Glomerular endothelial cell (primary cell): ENCODE measurements at regions not wholly inside any gene's neighbourhood (a gene's known extent, or its start where the extent isn't known, plus 50 kb on each side); places are given as distances from the start of the nearest gene placed in this dataset.
"Not testable (repeated sequence)": the region's sequence is repeated elsewhere in the genome, so short reads cannot be mapped to it uniquely, and the experiment has no call there.

Source experiments
- DNase-seq: peaks from one replicate; pipeline ENCODE4 v3.0.0-alpha.2; 2011; ENCODE audit warnings: low read depth, low spot score; ENCODE audit errors: extremely low read depth

DNA sequence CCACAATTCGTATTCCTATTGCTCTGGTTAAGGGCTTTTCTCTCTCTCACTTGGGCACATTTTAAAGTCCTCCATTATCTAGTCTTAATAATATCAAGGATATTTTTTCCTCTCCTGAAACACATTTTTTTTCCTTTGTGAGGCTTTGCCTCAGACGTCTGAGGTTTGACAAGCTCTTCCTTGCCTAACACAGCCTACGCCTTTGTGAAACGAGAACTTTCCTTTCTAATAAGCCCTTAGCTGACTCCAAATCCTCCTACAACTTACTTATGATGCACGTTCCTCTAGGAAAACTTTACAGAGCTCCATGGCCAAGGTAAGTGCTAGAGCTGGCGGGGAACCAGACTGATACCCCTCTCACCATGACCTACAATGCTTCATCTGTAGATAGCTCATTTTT is 841.5 kb downstream of the SOCS6 start:
- DNase-seq: no peak

DNA sequence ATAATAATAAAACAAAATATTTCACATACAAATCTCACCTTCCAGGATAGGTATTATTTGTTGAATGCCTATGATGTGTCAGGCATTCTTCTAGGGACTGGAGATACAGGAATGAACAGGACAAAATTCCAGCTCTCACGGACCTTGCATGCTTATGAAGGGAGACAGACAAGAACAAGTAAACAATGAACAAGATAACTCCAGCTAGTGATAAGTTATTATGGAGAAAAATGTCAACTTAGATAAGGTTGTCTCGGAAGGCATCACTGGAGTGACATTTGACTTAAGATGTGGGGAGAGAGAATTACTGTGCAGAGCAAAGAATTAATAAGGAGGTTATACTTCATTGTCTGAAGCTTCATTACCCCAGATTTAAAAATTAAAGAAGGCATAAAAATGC is 836.7 kb downstream of the SOCS6 start:
- no peak for DNase-seq

DNA sequence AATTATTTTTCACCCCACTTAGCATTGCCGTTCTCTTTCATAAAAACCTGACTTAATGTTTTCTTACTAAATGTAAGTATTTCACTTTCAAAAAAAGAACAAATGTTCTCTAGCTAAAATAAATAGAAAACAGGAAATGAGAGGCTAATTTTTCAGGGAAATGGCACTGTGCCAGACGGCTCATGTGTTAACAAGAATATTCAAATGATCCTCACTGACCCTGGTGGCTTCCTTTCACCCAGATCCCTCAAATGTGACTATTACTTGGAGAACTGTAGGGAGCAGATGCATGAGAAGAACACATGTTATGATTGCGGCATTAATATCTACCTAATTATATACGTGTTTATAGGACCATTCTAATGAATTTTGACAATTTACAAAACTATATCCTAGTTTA is 827.7 kb downstream of the SOCS6 start:
- peak; percentile 85 for DNase-seq

DNA sequence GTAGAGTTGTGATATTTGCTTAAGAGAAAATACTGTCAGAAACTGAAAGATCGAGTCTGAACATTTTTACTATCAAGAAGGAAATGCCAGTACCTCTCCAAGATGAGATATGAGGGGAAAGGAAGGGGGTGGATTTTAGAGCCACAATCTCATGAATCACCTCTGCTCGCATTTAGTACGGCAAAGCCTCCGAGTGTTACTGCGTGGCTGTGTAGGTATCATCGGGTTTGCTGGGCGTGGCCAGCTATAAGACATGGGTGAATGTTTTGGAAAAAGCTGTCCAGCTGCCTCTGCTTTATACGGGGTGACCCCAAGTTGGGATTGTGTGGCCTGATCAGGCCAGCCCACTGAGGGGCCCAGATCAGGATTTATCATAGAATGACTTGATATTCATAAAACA is 826.4 kb downstream of the SOCS6 start:
- peak; percentile 69 for DNase-seq

GRCh38 chr18:71114550-71115210 is 825.8 kb downstream of the SOCS6 start:
- DNase-seq: peak; percentile 62

DNA sequence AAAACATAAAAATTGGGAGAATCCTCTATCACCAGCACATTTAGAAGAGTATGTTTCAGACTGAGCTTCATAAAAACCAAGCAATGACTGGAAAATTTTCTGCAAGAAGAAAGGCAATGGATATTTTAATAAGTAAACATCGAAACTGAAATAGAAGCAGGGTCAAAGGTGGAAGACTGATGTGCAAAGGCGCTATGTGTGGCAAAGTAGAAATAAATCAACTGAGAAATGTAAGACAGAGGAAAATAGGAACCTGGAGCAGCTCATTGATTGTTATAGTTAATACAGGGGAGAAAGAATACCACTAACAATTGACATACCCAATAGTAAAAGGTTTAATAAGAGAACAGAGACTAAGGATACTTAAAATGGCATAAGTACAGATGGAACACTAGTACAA is 818.4 kb downstream of the SOCS6 start:
- DNase-seq: no peak

DNA sequence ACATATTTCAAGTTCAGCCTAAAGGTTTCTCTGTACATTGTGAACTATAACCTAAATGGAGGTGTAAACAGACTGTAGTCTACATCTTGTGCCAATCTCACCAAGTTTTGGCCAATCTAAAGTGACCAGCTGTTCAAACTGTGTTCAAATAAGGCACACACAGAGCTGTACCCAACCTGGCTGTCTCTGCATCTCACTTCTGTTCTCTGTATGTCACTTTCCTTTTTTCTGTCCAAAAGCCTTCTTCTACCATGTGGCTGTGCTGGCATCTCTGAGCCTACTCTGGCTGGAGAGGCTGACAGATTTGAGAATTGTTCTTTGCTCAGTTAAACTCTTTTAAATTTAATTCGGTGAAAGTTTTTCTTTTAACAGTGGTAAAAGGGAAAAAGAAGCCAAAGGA is 817.9 kb downstream of the SOCS6 start:
- no peak for DNase-seq

DNA sequence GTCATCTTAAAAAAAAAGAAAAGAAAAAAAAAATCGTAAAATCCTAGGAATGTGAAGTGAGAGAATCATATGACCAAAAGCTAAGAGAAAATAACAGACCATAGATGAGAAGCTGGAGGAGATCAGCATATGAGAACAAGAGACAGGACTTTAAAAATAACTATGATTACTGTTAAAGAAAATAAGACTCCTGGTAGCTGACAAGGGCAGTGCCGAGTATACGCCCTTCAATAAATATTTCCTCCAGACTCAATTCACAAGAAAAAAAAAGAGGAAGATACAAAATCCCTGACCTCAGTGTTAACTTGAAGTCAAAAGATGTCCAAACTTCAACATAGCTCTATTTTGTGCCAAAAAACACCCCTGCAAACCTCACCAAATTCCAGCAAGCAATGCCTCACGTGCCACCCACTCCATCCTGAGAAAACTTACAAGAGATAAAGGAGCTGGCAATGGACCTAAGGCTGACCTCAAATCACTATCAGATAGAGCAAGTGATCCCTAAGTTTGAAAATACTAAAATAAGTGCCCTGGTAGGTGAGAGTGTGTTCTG is 817.2 kb downstream of the SOCS6 start:
- DNase-seq: no peak

GRCh38 chr18:71105078-71105819 is 816.4 kb downstream of the SOCS6 start:
- no peak for DNase-seq

GRCh38 chr18:71079606-71080005 is 790.8 kb downstream of the SOCS6 start:
- DNase-seq: no peak

- no peak for DNase-seq
Measured at GRCh38 chr18:71077451-71077850, 788.6 kb downstream of the SOCS6 start.

GRCh38 chr18:71075147-71075546 is 786.3 kb downstream of the SOCS6 start:
- no peak for DNase-seq

- no peak for DNase-seq
Measured at GRCh38 chr18:71068338-71068737, 779.5 kb downstream of the SOCS6 start.

DNA sequence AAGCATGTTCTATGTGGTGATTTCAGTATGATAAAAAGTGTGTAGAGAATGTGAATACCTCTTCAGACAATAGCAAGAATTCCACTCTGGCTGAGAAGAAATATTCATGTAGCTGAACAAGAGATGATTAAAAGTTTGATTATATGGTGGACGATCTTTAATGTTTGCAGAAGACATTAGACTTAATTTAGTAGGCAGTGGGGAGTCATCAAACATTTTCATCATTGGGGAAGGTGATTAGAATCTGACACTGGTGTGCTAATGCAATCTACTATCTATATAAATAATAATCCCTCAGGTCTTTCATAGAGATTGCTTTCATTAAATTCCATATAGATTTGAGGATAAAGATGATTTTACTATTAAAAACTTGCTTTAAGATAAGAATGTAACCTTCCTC is 761.0 kb downstream of the SOCS6 start:
- no peak for DNase-seq

- DNase-seq: peak; percentile 36
Measured at GRCh38 chr18:71047882-71048281, 759.0 kb downstream of the SOCS6 start.

DNA sequence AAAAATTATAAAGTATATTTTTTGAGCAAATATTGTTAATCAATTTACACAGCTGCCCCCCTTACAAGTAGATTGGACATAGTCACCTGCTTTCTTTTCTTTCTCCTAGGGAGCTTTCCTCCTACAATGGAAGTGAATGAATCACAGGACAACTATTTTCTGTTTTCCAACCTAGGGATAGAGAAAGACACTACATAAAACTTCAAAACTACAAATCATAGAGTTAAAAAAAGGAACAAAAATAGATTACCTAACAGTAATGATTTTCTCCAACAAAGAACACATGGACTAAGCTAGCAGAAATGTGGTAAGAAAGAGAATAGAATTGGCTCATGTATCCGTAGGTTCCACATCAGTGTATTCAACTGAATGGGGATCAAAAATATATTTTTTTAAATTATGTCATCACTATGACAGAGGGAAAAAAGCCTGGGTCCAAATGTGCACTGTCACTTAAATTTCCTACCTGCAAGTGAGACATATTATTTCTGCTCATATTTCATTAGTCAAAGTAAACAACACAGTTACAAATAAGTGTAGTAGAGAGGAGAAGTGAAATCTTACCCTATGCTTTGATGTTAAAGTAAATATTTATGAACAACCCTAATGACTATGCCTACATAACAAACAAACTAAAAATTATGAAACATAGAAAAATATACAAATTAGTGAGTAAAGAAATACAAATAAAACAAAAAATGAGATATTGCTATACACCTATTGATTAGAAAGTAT is 756.7 kb downstream of the SOCS6 start:
- no peak for DNase-seq

- no peak for DNase-seq
Measured at GRCh38 chr18:71040161-71040560, 751.3 kb downstream of the SOCS6 start.

DNA sequence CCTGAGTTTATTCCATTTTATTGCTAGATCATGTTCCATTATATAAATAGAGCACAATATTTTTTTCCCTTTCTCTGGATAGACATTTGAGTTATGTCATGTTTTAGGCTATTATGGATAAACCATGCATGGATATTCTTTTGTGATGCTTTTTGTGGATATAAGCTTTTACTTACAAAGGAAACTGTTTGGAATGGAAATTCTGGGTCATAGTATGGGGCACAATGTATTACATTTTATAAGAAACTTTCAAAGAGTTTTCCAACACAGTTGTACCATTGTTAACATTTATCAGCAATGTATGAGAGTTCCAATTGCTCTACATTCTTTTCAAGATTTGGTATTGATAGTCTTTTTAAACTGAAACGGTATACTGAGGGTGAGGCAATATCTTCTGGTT is 749.4 kb downstream of the SOCS6 start:
- DNase-seq: no peak

DNA sequence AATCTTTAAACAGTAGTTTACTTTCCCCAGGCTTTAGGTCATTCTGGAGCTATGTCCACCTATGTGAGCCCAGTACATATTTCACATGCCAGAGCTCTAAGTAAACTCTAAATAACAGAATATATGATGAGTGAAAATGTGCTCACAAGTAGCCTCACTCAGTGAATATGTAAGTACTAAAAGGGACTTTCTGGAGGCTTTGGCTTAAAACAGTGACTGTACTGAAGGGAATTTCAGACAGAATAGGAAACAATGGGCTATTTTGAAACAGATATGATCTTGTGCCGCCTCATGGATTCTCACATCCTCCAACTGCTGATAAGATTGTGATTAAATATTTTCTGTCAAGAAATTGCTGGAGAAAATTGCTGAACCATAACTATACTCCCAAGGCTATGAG is 747.9 kb downstream of the SOCS6 start:
- peak; percentile 93 for DNase-seq

GRCh38 chr18:71031296-71032191 is 742.7 kb downstream of the SOCS6 start:
- DNase-seq: not testable (repeated sequence)

GRCh38 chr18:71030085-71030484 is 741.2 kb downstream of the SOCS6 start:
- DNase-seq: not testable (repeated sequence)
